ENCODE measurements at regions not wholly inside any gene's neighbourhood (a gene's known extent, or its start where the extent isn't known, plus 50 kb on each side); places are given as distances from the start of the nearest gene placed in this dataset.

GRCh38 chr3:178459038-178459410 is 77.2 kb upstream of the KCNMB2 start:
- H3K4me3 Mint-ChIP-seq = no peak overlapping the region
- no peaks in the 10 kb centered on the region for H3K36me3 Mint-ChIP-seq (ENCODE audit: low read depth)
- H3K27me3 Mint-ChIP-seq = peaks cover 69% of the 10 kb centered on the region
- DNase-seq (no peak), ATAC-seq (no peak)
- no peak overlapping the region for H3K27ac Mint-ChIP-seq
- H3K4me1 Mint-ChIP-seq = peaks cover 2% of the 10 kb centered on the region
- no peaks in the 10 kb centered on the region for H3K9me3 ChIP-seq (ENCODE audit: control insufficient read depth, low read length, poor library complexity, severe bottlenecking)

GRCh38 chr3:178465260-178466180 is 70.7 kb upstream of the KCNMB2 start:
- no peak overlapping the region for H3K4me3 Mint-ChIP-seq
- DNase-seq (no peak), ATAC-seq (no peak)
- no peak overlapping the region for H3K27ac Mint-ChIP-seq
- H3K27me3 Mint-ChIP-seq = peaks cover 55% of the 10 kb centered on the region
- H3K9me3 ChIP-seq (ENCODE audit: control insufficient read depth, low read length, poor library complexity, severe bottlenecking) = no peaks in the 10 kb centered on the region
- no peaks in the 10 kb centered on the region for H3K36me3 Mint-ChIP-seq (ENCODE audit: low read depth)
- no peaks in the 10 kb centered on the region for H3K4me1 Mint-ChIP-seq

DNA sequence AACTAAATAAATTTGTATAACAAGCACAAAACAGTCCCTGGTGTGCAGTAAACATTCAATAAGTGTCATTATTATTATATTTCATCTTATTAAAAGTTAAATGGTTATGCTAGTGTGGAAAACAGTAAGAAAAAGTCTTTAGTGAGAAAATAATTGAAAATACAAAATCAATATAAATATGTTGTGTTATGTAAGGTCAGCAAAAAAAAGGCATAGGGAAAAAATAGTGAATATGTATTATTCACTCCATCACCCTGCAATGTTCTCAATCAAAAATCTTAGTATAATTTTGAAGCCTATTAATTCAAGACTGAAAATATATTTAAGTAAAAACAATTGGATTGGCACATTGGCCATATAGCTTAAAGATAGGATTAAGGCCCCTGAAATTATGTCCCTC is 63.3 kb upstream of the KCNMB2 start:
- no peak for ATAC-seq
- no peaks in the 10 kb centered on the region for H3K36me3 Mint-ChIP-seq (ENCODE audit: low read depth)
- H3K27ac Mint-ChIP-seq = no peak overlapping the region
- H3K27me3 Mint-ChIP-seq = peaks cover 30% of the 10 kb centered on the region
- H3K4me1 Mint-ChIP-seq = no peaks in the 10 kb centered on the region
- no peak overlapping the region for H3K4me3 Mint-ChIP-seq
- no peaks in the 10 kb centered on the region for H3K9me3 ChIP-seq (ENCODE audit: control insufficient read depth, low read length, poor library complexity, severe bottlenecking)
- DNase-seq = no peak

GRCh38 chr3:178474526-178474925 is 61.7 kb upstream of the KCNMB2 start:
- no peak for ATAC-seq
- peaks cover 37% of the 10 kb centered on the region for H3K27me3 Mint-ChIP-seq

GRCh38 chr3:178475062-178475461 is 61.2 kb upstream of the KCNMB2 start:
- H3K4me1 Mint-ChIP-seq = no peaks in the 10 kb centered on the region
- no peaks in the 10 kb centered on the region for H3K9me3 ChIP-seq (ENCODE audit: control insufficient read depth, low read length, poor library complexity, severe bottlenecking)
- DNase-seq (no peak), ATAC-seq (no peak)
- no peak overlapping the region for H3K27ac Mint-ChIP-seq
- H3K36me3 Mint-ChIP-seq (ENCODE audit: low read depth) = no peaks in the 10 kb centered on the region
- peaks cover 34% of the 10 kb centered on the region for H3K27me3 Mint-ChIP-seq
- H3K4me3 Mint-ChIP-seq = no peak overlapping the region

More at GRCh38 chr3:178474526-178474925, 61.7 kb upstream of the KCNMB2 start:
- no peak overlapping the region for H3K4me3 Mint-ChIP-seq
- no peaks in the 10 kb centered on the region for H3K36me3 Mint-ChIP-seq (ENCODE audit: low read depth)
- H3K27ac Mint-ChIP-seq = no peak overlapping the region
- DNase-seq = no peak
- H3K9me3 ChIP-seq (ENCODE audit: control insufficient read depth, low read length, poor library complexity, severe bottlenecking) = no peaks in the 10 kb centered on the region
- no peaks in the 10 kb centered on the region for H3K4me1 Mint-ChIP-seq

DNA sequence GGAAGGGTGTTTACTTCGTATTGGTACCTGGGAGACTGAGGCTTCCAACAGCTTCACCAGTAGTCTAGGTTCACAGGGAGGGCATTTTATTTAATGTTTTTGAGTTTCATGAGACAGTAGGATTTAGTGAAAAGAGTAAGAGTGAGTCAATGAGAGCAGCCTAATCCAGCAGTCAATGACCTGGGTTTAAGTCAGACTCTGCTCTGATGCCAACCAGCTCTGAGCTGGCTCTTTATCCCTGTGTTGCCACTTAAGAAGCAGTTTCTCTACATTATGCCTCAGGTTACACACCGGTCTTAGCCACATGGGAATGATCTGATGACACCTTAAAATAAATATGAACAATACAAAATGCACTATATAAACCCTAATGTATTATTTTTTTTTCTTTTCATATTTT is 59.4 kb upstream of the KCNMB2 start:
- Mint-ChIP-seq H3K27ac (no peak overlapping the region), H3K4me1 (peaks cover 3% of the 10 kb centered on the region)

DNA sequence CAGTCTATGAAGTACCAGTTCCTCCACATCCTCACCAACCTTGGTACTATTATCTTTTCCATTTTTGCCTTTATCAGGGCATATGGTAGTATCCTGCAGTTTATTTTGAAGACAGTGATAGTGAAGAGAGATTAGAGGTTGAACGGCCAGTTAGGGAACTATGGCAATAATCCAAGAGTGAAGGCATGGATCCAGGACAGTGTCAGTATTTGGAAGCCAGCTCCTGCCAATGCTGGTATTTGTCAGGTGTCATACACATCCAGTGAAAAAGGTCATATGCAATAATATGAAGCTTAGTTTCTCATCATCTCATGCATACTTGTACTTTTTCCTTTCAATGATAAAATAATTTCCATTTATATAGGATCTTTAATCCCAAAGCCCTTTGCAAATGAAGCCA is 56.8 kb upstream of the KCNMB2 start:
- Mint-ChIP-seq H3K27ac (no peak overlapping the region), H3K27me3 (peaks cover 43% of the 10 kb centered on the region), H3K4me3 (no peak overlapping the region), H3K4me1 (peaks cover 3% of the 10 kb centered on the region), H3K36me3 (ENCODE audit: low read depth) (peaks cover 2% of the 10 kb centered on the region)
- DNase-seq (no peak), ATAC-seq (no peak)
- no peaks in the 10 kb centered on the region for H3K9me3 ChIP-seq (ENCODE audit: control insufficient read depth, low read length, poor library complexity, severe bottlenecking)

More for the DNA sequence above, 59.4 kb upstream of the KCNMB2 start:
- no peaks in the 10 kb centered on the region for H3K36me3 Mint-ChIP-seq (ENCODE audit: low read depth)
- peaks cover 31% of the 10 kb centered on the region for H3K27me3 Mint-ChIP-seq
- H3K9me3 ChIP-seq (ENCODE audit: control insufficient read depth, low read length, poor library complexity, severe bottlenecking) = no peaks in the 10 kb centered on the region
- ATAC-seq (no peak), DNase-seq (no peak)
- H3K4me3 Mint-ChIP-seq = no peak overlapping the region

DNA sequence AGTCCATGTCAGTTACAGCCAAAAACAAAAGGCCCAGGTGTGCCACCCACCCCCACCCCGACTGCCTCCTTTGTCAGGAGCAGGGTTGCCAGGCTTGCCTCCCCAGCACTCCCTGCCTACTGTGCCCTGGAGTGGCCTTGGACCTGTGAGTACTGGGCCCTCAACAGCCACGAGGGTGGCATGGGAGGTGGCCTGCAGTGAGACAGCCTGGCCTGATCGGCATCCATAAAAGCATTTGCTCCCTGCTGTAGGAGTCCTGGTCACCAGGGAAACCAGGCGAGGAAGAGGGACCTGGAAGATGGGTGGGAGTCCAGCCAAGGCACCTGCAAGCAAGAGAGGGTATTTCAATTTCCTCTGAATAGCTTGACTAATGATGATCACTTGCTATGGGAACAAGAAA is 56.4 kb upstream of the KCNMB2 start:
- peaks cover 43% of the 10 kb centered on the region for H3K27me3 Mint-ChIP-seq
- no peaks in the 10 kb centered on the region for H3K9me3 ChIP-seq (ENCODE audit: control insufficient read depth, low read length, poor library complexity, severe bottlenecking)
- no peak for DNase-seq
- no peak for ATAC-seq
- H3K4me1 Mint-ChIP-seq = peaks cover 3% of the 10 kb centered on the region
- H3K36me3 Mint-ChIP-seq (ENCODE audit: low read depth) = peaks cover 2% of the 10 kb centered on the region
- H3K4me3 Mint-ChIP-seq = no peak overlapping the region
- no peak overlapping the region for H3K27ac Mint-ChIP-seq

- peaks cover 43% of the 10 kb centered on the region for H3K27me3 Mint-ChIP-seq
- H3K36me3 Mint-ChIP-seq (ENCODE audit: low read depth) = peaks cover 2% of the 10 kb centered on the region
- H3K4me3 Mint-ChIP-seq = no peak overlapping the region
- H3K4me1 Mint-ChIP-seq = peaks cover 3% of the 10 kb centered on the region
- H3K9me3 ChIP-seq (ENCODE audit: control insufficient read depth, low read length, poor library complexity, severe bottlenecking) = no peaks in the 10 kb centered on the region
- no peak overlapping the region for H3K27ac Mint-ChIP-seq
- ATAC-seq (no peak), DNase-seq (no peak)
Measured at GRCh38 chr3:178480274-178480673, 56.0 kb upstream of the KCNMB2 start.

DNA sequence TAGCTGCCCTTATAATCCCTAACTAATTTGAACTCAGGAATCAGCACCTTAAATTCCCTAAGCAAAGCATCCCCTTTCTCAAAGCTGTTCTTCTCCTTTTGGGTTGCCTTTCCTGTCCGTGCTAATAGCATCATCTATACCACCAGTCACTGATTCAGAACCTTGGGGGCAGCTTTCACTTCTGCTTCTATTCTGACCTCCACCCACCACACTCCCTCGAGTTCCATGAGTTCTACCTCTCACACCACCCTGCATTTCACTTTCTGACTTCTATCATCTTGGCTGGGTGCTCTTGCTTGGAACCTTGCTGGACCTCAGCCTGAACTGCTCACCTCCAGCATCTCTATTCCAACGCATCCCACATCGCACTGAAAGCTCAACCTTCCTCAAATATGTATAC is 55.4 kb upstream of the KCNMB2 start:
- peaks cover 2% of the 10 kb centered on the region for H3K36me3 Mint-ChIP-seq (ENCODE audit: low read depth)
- no peak overlapping the region for H3K4me3 Mint-ChIP-seq
- H3K9me3 ChIP-seq (ENCODE audit: control insufficient read depth, low read length, poor library complexity, severe bottlenecking) = no peaks in the 10 kb centered on the region
- H3K27ac Mint-ChIP-seq = no peak overlapping the region
- peaks cover 3% of the 10 kb centered on the region for H3K4me1 Mint-ChIP-seq
- H3K27me3 Mint-ChIP-seq = peaks cover 43% of the 10 kb centered on the region
- ATAC-seq (no peak), DNase-seq (no peak)

DNA sequence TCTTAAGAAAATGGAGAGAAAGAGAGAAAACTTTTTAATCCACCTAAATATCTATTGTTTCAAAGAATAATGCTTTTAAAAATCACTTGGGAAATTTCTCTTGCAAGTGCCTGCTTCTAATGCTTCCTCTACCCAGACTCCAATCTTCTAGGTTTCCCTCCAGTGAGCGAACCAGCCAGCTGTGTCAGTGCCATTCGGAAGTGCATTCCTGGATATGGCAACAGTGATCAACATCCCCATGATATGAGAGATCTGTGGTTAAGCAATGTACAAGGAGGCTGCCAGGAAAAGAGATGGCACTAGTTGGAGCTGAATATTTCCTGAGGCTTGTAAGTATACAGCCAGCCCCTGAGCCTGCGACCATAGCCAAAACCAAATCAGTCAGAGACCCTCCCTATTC is 53.3 kb upstream of the KCNMB2 start:
- DNase-seq = no peak
- no peak for ATAC-seq
- Mint-ChIP-seq H3K27ac (no peak overlapping the region), H3K4me3 (no peak overlapping the region), H3K4me1 (peaks cover 3% of the 10 kb centered on the region), H3K36me3 (ENCODE audit: low read depth) (peaks cover 2% of the 10 kb centered on the region), H3K27me3 (peaks cover 37% of the 10 kb centered on the region)
- no peaks in the 10 kb centered on the region for H3K9me3 ChIP-seq (ENCODE audit: control insufficient read depth, low read length, poor library complexity, severe bottlenecking)

DNA sequence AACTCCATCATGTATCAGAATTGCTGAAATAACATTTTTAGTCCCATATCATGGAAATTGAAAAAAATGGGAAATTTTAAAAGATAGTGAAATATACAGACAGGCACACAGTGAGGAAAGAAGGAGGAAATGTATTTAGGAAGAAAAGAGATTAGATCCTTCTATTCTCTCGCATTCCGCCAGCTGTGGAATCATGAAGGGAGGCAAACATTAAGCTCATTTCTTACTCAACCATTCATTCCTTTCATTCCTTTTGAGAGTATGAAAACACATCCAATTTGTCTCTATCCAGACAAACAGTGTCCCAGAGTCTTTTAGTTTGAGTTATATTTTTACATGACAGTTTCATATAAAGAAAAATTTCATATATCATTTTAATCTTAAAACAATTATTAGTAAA is 52.5 kb upstream of the KCNMB2 start:
- H3K4me3 Mint-ChIP-seq = no peak overlapping the region
- H3K4me1 Mint-ChIP-seq = peaks cover 3% of the 10 kb centered on the region
- H3K27me3 Mint-ChIP-seq = peaks cover 31% of the 10 kb centered on the region
- peaks cover 2% of the 10 kb centered on the region for H3K36me3 Mint-ChIP-seq (ENCODE audit: low read depth)
- no peaks in the 10 kb centered on the region for H3K9me3 ChIP-seq (ENCODE audit: control insufficient read depth, low read length, poor library complexity, severe bottlenecking)
- DNase-seq (no peak), ATAC-seq (no peak)
- H3K27ac Mint-ChIP-seq = no peak overlapping the region

DNA sequence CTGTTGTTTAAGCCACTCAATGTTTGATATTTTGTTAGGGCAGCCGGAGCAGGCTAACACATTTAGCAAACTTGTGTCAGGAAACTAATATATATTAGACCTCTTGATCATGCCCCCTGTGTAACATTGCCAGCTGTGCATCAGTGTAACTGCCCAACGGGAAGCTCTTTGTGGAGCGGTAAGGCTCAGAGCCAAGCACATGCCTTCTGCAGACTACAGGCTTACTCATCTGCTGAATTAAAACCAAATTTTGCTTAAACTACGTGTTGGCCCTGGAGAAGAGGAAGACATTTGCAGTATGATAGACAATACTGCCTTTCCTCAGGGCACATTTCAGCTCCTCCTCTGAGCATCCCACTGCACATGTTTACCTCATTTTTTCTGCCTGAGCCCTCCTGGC is 50.5 kb upstream of the KCNMB2 start:
- no peak overlapping the region for H3K27ac Mint-ChIP-seq
- H3K27me3 Mint-ChIP-seq = peaks cover 28% of the 10 kb centered on the region
- H3K36me3 Mint-ChIP-seq (ENCODE audit: low read depth) = peaks cover 2% of the 10 kb centered on the region
- no peak for ATAC-seq
- H3K9me3 ChIP-seq (ENCODE audit: control insufficient read depth, low read length, poor library complexity, severe bottlenecking) = no peaks in the 10 kb centered on the region
- no peak for DNase-seq
- no peaks in the 10 kb centered on the region for H3K4me1 Mint-ChIP-seq
- H3K4me3 Mint-ChIP-seq = no peak overlapping the region
